GM13976 (cell line): ENCODE measurements at regions not wholly inside any gene's neighbourhood (a gene's known extent, or its start where the extent isn't known, plus 50 kb on each side); places are given as distances from the start of the nearest gene placed in this dataset.

Source experiments
- DNase-seq: peaks from one replicate; pipeline ENCODE4 v3.0.0; 2012; ENCODE audit warnings: low spot score
- in situ Hi-C: fragments of 300-500 bp; cut with MboI; formaldehyde crosslinking; loops from one replicate; pipeline ENCODE4 v1.12.0; 2022; ENCODE audit warnings: low sequenced_read_pairs, mixed read lengths, inconsistent platforms; ENCODE audit not compliant: unreplicated experiment
- TF ChIP-seq, protein P1 (sequence below): IDR thresholded peaks from 2 replicates; pipeline ENCODE4 v1.5.1; 2012; ENCODE audit warnings: borderline replicate concordance, mild to moderate bottlenecking; ENCODE audit not compliant: insufficient read depth; ENCODE audit errors: extremely low read depth, missing control alignments, control extremely low read depth

DNA sequence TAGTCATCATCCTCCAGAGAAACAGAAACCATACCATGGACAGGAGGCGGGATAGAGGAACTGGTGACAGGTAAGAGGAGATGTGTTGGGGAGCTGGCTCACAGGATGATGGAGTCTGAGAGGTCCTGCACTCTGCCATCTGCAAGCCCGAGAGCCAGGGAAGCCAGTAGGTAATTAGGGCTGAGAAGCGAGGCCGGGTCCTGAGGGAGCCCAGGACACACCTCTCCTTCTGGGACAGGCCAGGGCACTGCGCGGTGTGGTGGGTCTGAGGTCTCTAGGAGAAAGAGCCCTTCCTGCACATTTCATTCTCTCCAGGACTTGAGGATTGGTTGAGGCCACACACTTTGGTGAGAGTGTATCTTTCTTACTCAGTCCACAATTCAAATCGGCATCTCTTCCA, 415.5 kb downstream of the GLRX3 start:
- TF ChIP-seq, protein P1, sequence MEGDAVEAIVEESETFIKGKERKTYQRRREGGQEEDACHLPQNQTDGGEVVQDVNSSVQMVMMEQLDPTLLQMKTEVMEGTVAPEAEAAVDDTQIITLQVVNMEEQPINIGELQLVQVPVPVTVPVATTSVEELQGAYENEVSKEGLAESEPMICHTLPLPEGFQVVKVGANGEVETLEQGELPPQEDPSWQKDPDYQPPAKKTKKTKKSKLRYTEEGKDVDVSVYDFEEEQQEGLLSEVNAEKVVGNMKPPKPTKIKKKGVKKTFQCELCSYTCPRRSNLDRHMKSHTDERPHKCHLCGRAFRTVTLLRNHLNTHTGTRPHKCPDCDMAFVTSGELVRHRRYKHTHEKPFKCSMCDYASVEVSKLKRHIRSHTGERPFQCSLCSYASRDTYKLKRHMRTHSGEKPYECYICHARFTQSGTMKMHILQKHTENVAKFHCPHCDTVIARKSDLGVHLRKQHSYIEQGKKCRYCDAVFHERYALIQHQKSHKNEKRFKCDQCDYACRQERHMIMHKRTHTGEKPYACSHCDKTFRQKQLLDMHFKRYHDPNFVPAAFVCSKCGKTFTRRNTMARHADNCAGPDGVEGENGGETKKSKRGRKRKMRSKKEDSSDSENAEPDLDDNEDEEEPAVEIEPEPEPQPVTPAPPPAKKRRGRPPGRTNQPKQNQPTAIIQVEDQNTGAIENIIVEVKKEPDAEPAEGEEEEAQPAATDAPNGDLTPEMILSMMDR: no peak
- DNase-seq: no peak
- in situ Hi-C loops: no loop called here

DNA sequence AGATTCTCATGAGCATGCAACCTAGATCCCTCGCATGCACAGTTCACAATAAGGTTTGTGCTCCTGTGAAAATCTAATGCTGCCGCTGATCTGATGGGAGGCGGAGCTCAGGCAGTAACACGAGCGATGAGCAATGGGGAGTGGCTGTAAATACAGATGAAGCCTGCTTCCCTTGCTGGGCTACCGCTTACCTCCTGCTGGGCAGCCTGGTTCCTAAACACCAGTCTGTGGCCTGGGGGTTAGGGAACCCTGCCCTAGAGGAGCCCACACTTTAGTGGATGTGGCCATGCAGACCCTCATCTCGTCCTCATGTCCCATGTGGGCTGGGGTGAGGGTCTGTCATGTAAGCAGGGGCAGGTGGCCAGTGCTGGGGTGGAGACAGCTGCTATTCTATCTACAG, 417.6 kb downstream of the GLRX3 start:
- in situ Hi-C loops: no loop called here
- no peak for DNase-seq
- TF ChIP-seq, protein P1: no peak

- TF ChIP-seq, protein P1: no peak
- no peak for DNase-seq
- in situ Hi-C loops: no loop called here
These were observed 418.7 kb downstream of the GLRX3 start for GRCh38 chr10:130554701-130555410.

GRCh38 chr10:130555411-130555750, 419.2 kb downstream of the GLRX3 start:
- TF ChIP-seq, protein P1: no peak
- in situ Hi-C loops: no loop called here
- DNase-seq: no peak

- no peak for DNase-seq
- TF ChIP-seq, protein P1: no peak
- in situ Hi-C loops: no loop called here
These were observed 421.1 kb downstream of the GLRX3 start for GRCh38 chr10:130557181-130557845.

- no peak for DNase-seq
- in situ Hi-C loops: no loop called here
- TF ChIP-seq, protein P1: no peak
These were observed 422.8 kb downstream of the GLRX3 start for GRCh38 chr10:130558746-130559546.
